ENCODE measurements at regions not wholly inside any gene's neighbourhood (a gene's known extent, or its start where the extent isn't known, plus 50 kb on each side); places are given as distances from the start of the nearest gene placed in this dataset.

- TF ChIP-seq CTCF (IDR thresholded peaks at IDR 0.05; ENCODE audit: low read depth, low read length, missing input control), result no peak
- no peak for TF ChIP-seq EGR1 (IDR thresholded peaks at IDR 0.05; ENCODE audit: low read depth in 2 of 2)
- TF ChIP-seq ZBTB33 (IDR thresholded peaks at IDR 0.05), result no peak
- TF ChIP-seq FOXA2 (IDR thresholded peaks at IDR 0.05), result no peak
- no peak for TF ChIP-seq RAD21 (IDR thresholded peaks at IDR 0.05)
- no peak for TF ChIP-seq REST (IDR thresholded peaks at IDR 0.05)
- TF ChIP-seq, protein P1, sequence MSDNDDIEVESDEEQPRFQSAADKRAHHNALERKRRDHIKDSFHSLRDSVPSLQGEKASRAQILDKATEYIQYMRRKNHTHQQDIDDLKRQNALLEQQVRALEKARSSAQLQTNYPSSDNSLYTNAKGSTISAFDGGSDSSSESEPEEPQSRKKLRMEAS (IDR thresholded peaks at IDR 0.05), result no peak
- TF ChIP-seq SP1 (IDR thresholded peaks at IDR 0.05), result no peak
- TF ChIP-seq YY1 (IDR thresholded peaks at IDR 0.05), result no peak
- no peak for TF ChIP-seq JUND (IDR thresholded peaks at IDR 0.05)
- no peak for TF ChIP-seq GABPA (IDR thresholded peaks at IDR 0.05 in 1 of 2, conservative IDR thresholded peaks at IDR 0.05 in 1 of 2)
- TF ChIP-seq TAF1 (conservative IDR thresholded peaks at IDR 0.05), result no peak
- TF ChIP-seq NR2F2 (IDR thresholded peaks at IDR 0.05), result no peak
- TF ChIP-seq, protein P2, sequence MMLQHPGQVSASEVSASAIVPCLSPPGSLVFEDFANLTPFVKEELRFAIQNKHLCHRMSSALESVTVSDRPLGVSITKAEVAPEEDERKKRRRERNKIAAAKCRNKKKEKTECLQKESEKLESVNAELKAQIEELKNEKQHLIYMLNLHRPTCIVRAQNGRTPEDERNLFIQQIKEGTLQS (IDR thresholded peaks at IDR 0.05), result no peak
These were observed 69.0 kb upstream of the UST start for GRCh38 chr6:148677594-148678476.
